ENCODE measurements at regions not wholly inside any gene's neighbourhood (a gene's known extent, or its start where the extent isn't known, plus 50 kb on each side); places are given as distances from the start of the nearest gene placed in this dataset.

DNA sequence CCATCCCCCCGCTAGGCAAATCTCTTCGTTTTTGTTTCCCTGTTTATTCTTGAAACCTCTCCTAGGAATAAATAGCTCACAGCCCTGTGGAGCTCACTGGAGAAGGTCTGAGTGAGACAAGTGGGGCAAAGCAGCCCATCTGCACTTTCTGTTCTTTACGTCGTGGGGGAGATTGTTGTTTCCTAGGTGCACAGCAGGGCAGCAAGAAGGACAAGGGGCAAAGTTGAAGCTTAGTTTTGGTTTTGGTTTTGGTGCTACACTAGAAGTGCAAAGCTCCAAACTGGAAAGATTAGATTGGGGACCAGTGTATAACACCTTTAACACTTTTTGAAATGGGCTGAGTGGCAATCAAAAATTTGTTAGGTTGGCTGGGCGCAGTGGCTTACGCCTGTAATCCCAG, 76.6 kb downstream of the GPR88 start:
- DNase-seq = no peak
- TF ChIP-seq, protein P1, sequence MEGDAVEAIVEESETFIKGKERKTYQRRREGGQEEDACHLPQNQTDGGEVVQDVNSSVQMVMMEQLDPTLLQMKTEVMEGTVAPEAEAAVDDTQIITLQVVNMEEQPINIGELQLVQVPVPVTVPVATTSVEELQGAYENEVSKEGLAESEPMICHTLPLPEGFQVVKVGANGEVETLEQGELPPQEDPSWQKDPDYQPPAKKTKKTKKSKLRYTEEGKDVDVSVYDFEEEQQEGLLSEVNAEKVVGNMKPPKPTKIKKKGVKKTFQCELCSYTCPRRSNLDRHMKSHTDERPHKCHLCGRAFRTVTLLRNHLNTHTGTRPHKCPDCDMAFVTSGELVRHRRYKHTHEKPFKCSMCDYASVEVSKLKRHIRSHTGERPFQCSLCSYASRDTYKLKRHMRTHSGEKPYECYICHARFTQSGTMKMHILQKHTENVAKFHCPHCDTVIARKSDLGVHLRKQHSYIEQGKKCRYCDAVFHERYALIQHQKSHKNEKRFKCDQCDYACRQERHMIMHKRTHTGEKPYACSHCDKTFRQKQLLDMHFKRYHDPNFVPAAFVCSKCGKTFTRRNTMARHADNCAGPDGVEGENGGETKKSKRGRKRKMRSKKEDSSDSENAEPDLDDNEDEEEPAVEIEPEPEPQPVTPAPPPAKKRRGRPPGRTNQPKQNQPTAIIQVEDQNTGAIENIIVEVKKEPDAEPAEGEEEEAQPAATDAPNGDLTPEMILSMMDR (IDR thresholded peaks at IDR 0.05; ENCODE audit: borderline replicate concordance) = no peak
- Histone ChIP-seq H3K9me3 (replicated peaks) (no peaks in the 10 kb centered on the region), H3K36me3 (no peaks in the 10 kb centered on the region), H3K27me3 (ENCODE audit: low read depth) (no peaks in the 10 kb centered on the region), H3K27ac (replicated peaks) (no peak overlapping the region), H3K4me1 (no peaks in the 10 kb centered on the region), H3K4me3 (no peak overlapping the region)
- intact Hi-C loops (cut with micrococcal nuclease) = no loop called here

DNA sequence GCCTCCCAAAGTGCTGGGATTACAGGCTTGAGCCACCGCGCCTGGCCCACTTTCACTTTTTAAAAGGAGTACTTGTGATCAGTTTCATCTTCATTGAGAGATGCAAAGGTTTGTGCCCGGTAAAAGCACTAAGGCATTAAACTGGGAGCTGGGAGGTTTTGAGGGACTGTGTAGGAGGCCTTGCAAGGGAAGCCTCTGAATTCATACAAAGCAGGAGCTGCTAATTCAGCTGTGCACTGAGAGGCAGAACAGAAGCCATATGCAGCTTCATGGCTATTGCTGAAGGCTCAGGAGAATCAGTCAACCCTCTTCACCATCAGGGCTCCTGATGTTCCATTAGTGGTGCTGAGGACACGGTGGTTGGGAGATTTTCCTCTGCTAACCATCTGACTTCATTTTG, 77.7 kb downstream of the GPR88 start:
- no peaks in the 10 kb centered on the region for H3K36me3 ChIP-seq
- DNase-seq = no peak
- intact Hi-C loops (cut with micrococcal nuclease) = no loop called here

DNA sequence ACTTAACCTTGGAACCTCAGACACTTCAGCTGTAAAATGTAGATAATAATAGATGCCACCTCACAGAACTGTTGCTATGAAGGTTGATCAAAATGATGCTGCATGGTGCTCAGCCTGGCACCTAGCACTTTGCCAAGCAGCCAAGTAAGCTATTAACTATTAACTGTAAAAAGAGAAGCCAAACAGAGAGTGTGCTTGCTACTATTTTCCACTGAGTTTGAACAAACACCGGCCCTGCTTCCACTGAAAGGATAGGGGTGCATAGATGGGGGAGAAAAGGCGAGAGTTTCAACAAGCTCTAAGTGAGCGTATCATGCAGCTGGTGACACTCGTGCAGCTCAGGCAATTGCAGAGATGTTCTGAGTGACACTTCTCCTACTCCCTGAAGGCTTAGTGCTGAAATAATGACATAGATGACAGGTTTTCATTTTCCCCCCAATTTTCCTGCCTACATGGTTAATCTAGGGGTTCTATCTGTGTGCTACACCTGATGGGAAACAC, 78.2 kb downstream of the GPR88 start:
- Histone ChIP-seq H3K4me3 (no peak overlapping the region), H3K27ac (replicated peaks) (no peak overlapping the region), H3K4me1 (no peaks in the 10 kb centered on the region), H3K36me3 (no peaks in the 10 kb centered on the region), H3K9me3 (replicated peaks) (no peaks in the 10 kb centered on the region), H3K27me3 (ENCODE audit: low read depth) (no peaks in the 10 kb centered on the region)
- TF ChIP-seq, protein P1 (IDR thresholded peaks at IDR 0.05; ENCODE audit: borderline replicate concordance) = no peak
- intact Hi-C loops (cut with micrococcal nuclease) = no loop called here
- no peak for DNase-seq

More for the DNA sequence above, 77.7 kb downstream of the GPR88 start:
- H3K4me1 ChIP-seq = no peaks in the 10 kb centered on the region
- no peaks in the 10 kb centered on the region for H3K27me3 ChIP-seq (ENCODE audit: low read depth)
- no peaks in the 10 kb centered on the region for H3K9me3 ChIP-seq (replicated peaks)
- no peak overlapping the region for H3K4me3 ChIP-seq
- TF ChIP-seq, protein P1 (IDR thresholded peaks at IDR 0.05; ENCODE audit: borderline replicate concordance) = no peak
- H3K27ac ChIP-seq (replicated peaks) = no peak overlapping the region

DNA sequence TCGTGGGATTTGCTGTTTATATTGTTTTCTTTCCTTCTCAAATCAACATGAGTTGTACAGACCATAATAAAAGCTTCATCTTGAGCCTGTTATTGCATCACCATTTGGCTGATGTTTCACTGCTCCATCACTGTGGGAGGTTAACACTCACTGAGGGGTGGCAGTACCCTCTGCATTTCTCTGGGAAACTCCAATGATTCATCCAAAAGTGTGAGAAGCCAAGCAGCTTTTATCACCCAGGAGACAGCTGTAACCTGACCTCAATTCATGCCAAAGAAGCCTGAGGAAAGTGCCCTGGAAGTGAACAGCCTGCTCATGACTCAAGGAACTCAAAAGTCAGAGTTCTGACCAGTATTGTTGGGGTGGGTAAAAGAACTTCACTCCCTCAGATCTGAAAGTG, 84.1 kb downstream of the GPR88 start:
- Histone ChIP-seq H3K4me3 (no peak overlapping the region), H3K9me3 (replicated peaks) (no peaks in the 10 kb centered on the region), H3K27ac (replicated peaks) (peak overlapping the region; percentile 34), H3K4me1 (no peaks in the 10 kb centered on the region), H3K27me3 (ENCODE audit: low read depth) (no peaks in the 10 kb centered on the region), H3K36me3 (no peaks in the 10 kb centered on the region)
- intact Hi-C loops (cut with micrococcal nuclease) = no loop called here
- TF ChIP-seq, protein P1 (IDR thresholded peaks at IDR 0.05; ENCODE audit: borderline replicate concordance) = no peak
- no peak for DNase-seq

DNA sequence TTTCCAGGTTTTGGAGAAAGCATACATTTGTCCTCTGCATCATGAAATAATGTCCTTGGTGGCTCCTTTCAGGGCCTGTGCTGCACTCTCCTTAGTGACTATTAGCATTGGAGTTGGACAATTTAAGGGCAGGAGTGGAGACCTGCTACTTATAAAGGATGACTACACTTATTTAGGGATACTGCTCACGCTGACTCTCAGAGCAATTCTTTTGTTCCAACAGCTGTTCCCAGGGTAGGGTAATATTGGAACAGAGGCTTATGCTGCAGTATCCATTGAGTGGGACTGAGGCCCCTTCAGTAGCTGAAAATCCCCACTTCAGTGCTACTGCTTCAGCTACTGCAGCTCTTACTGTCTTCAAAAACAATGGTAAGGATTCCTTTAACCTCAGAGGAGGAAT, 84.6 kb downstream of the GPR88 start:
- H3K36me3 ChIP-seq = no peaks in the 10 kb centered on the region
- DNase-seq = no peak
- H3K27ac ChIP-seq (replicated peaks) = peak overlapping the region; percentile 34
- no peaks in the 10 kb centered on the region for H3K9me3 ChIP-seq (replicated peaks)
- TF ChIP-seq, protein P1 (IDR thresholded peaks at IDR 0.05; ENCODE audit: borderline replicate concordance) = no peak
- intact Hi-C loops (cut with micrococcal nuclease) = no loop called here
- no peaks in the 10 kb centered on the region for H3K27me3 ChIP-seq (ENCODE audit: low read depth)
- no peaks in the 10 kb centered on the region for H3K4me1 ChIP-seq
- H3K4me3 ChIP-seq = no peak overlapping the region
